GM19328 (cell line): ENCODE measurements at regions not wholly inside any gene's neighbourhood (a gene's known extent, or its start where the extent isn't known, plus 50 kb on each side); places are given as distances from the start of the nearest gene placed in this dataset.

Experiments used
- ATAC-seq: cut with Tn5 transposase; IDR thresholded peaks from one replicate; pipeline ENCODE4 v1.9.1; 2021; ENCODE audit warnings: mild to moderate bottlenecking, moderate library complexity; ENCODE audit not compliant: unreplicated experiment

DNA sequence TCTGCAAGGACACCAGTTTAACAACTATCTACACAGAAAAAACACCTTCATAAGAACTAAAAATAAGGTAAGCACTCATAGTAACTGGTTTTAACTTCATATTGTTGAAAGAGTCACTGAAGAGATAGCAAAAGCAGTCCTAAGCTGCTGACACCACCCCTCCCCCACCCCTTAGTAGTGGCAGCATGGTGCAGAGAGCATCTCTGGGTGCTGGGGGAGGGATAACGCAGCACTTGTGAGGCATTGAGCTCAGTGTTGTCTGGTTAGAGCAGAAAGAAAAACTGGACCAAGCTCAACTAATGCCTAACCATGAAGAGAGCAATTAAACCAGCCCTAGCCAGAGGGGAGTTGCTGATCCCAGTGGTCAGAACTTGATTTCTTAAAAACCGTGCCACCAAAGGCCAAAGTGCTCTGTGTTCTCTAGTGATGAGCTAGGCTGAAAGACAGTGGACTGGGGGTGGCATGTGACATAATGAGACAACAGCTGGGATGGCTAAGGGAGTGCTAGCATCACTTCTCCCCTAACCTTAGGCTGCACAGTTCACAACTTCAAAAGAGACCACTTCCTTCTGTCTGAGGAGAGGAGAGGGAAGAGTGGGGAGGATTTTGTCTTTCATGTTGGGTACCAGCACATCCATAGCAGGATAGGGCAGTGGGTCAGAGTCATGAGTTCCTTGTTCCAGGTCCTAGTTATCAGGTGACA lies 669.3 kb downstream of the PDHA2 start:
- ATAC-seq = no peak

DNA sequence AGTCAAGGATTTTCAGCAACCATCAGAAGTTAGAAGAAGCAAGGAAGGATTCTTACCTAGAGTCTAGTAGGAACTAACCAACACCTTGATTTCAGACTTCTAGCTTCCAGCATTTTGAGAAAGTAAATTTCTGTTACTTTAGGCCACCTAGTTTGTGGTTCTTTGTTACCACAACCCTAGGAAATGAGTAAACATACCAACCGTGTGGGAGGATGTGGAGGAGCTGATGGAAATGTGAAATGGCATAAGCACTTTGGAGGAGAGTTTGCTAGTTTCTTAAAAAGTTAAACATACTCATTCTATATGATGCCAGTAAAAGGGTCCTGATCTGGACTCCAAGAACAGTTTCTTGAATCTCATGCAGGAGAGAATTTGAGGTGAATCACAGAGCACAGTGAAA lies 679.4 kb downstream of the PDHA2 start:
- no peak for ATAC-seq

- ATAC-seq = no peak
These were observed 681.2 kb downstream of the PDHA2 start for GRCh38 chr4:96521046-96521536.

- ATAC-seq = no peak
These were observed 683.7 kb downstream of the PDHA2 start for GRCh38 chr4:96523611-96524010.

- no peak for ATAC-seq
These were observed 684.5 kb downstream of the PDHA2 start for GRCh38 chr4:96524311-96524875.

- no peak for ATAC-seq
These were observed 686.0 kb downstream of the PDHA2 start for GRCh38 chr4:96525898-96526297.

DNA sequence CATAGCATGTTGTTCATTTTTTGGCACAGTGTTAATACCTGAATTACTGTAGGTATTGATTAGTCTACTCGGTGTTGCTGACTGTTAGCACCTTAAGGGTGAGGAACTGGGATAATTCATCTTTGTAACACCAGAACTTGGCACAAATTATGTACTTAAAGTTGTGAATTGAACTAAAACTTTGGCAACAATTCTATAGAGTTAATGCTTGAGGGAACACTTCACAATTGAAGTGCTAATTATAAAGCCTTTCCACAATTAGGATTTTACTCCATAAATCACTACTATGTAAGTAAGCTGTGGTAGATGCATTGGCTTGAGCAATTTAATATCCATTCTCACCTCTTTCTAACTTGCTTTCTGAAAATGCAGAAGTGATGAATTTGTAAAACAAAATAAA lies 686.7 kb downstream of the PDHA2 start:
- ATAC-seq = no peak

- ATAC-seq = no peak
These were observed 691.9 kb downstream of the PDHA2 start for GRCh38 chr4:96531836-96532235.

- ATAC-seq = no peak
These were observed 703.5 kb downstream of the PDHA2 start for GRCh38 chr4:96543346-96543745.

DNA sequence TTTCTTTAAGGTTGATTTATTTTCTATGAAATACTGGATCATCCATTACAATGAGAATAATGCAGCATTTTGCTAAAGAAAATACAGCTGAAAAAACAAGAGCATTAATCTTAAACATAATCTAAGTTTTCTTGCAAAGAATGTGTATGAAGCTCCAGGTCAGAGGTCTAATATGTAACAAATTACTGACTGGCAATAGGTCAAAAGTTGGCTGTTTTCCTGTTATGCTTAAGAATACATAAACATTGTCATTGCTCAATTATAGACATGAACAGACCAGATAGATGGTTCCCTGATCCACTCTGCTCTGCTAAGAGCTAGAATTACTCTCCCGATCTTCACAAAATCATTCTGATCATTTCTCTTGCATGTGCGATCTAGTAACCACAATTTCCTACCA lies 718.6 kb downstream of the PDHA2 start:
- ATAC-seq = no peak

DNA sequence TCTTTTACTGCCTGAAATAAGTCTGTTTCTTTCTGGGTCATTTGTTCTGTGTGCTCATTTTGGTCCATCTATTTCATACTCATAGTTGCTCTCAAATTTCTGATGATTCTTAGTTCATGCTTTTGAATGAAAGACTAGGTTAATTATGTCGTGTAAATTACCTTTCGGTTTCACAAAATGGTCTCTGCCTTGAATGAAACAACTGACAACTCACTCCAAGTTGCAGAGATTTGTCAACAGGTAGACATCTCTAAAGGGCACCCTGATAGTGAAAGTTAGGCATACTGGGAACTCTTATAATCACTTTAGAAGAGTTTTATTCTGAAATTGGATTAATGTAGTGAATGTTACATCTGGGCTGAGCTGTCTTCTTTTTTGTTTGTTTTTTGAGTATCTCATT lies 726.9 kb downstream of the PDHA2 start:
- no peak for ATAC-seq

GRCh38 chr4:96585304-96585703 lies 745.4 kb downstream of the PDHA2 start:
- no peak for ATAC-seq

DNA sequence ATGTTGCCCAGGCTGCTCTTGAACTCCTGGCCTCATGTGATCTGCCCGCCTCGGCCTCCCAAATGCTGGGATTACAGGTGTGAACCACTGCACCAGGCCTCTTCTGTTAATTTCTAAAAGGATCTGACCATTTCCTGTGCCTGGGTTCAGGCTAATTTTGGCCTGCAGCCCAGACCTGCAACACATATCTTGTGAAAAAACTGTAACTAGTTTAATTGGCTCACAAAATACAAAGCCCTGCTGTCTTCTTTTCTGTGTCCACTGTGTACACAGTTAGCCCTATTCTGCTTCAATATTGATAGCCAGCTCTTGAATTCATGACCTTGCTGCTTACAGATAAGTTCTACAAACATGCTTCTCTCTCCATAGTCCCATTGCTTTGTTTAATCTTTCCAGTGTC lies 753.5 kb downstream of the PDHA2 start:
- ATAC-seq = no peak

- no peak for ATAC-seq
These were observed 758.6 kb downstream of the PDHA2 start for GRCh38 chr4:96598465-96598864.

- no peak for ATAC-seq
These were observed 759.9 kb downstream of the PDHA2 start for GRCh38 chr4:96599752-96600151.

DNA sequence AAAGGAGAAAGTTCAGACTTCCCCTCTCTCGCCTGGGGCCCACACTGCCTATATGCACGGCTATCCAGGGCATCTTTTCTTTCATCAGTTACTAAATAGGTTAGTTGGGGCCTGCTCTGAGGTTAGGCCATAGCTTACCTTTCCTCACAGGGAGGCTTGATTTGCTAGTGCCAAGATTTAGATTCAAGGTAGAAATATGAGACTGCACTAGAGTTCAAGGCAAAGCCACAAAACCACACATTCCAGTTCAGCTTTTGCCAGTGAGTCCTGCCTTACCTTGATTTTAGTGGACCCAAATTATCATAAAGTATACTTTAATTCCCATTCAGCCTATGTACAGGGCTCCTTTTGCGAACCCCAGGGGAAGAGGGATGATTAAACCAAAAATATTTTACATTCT lies 762.8 kb downstream of the PDHA2 start:
- ATAC-seq = no peak

GRCh38 chr4:96603641-96604040 lies 763.7 kb downstream of the PDHA2 start:
- ATAC-seq = no peak

DNA sequence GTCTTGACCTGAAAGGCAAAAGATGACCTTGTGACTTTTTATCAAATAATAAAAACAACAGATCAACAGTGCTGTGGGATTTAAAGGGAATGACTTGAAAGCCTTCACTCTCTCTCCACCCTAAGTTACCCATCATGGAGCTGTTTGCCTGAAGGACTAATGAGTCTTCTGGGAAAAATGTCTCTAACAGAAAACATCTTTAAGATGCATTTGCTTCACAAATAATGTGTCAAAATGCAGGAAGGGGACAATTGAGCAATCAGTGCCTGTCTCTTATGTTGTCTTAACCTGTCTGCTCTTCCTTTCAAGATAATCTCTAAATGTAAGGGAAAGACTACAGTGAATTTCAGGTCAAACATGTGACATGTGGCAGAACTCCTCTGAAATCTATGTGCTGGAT lies 766.6 kb downstream of the PDHA2 start:
- no peak for ATAC-seq

- ATAC-seq = no peak
These were observed 786.1 kb downstream of the PDHA2 start for GRCh38 chr4:96626023-96626422.

DNA sequence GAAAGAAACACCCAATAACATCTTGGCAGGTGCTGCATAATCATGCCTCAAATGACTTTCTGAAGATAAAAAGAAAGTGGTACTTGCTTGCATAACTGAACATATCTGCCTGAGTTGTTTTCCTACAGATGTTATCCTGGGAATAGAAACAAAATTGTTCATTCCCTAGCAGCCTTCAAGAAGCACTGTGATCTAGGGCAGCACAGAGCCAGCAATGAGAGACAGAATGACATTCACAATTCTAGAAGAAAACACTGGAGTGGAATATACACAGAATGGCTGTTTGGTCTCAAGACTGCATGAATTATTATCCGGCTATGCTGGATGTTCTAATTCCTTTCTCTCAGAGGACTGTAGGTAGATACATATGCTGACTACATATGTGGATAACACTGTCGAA lies 790.9 kb downstream of the PDHA2 start:
- no peak for ATAC-seq

DNA sequence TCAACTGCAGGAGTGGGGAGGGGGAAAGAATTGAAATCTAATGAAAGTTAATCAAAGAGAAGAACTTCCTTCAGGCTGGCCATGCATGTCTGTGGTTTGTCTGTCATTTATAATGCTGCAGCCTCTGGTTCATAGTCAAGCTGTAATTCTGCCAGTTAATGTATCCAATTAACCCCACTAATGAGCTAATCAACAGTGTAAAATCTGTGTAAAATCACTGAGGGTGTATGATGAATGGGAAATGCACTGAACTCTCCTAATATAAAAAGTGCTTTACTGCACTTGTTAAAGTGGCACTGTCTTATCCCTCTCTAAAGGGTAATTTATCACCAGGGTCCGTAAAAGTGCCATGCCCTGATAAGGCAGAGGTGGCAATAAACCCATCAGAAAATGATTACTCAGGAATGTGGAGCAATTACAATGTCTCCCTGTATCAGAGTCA lies 798.1 kb downstream of the PDHA2 start:
- ATAC-seq = no peak

DNA sequence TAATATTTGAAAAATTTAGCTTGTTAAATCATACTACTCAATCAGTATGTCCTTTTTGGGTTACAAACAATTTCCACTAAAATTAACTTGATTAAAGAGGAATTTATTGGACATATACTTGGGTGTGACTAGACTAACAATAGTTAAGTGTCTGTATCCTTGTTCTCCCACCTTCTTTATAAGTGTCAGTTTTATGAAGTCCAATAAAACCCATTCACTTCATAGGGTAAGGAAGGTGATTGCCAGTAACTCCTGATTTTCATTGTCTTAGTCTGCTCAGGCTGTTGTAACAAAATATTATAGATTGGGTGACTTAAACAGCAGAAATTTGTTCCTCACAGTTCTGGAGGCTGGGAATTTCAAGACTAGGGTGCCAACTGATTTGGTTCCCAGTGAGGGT lies 800.0 kb downstream of the PDHA2 start:
- ATAC-seq = no peak

DNA sequence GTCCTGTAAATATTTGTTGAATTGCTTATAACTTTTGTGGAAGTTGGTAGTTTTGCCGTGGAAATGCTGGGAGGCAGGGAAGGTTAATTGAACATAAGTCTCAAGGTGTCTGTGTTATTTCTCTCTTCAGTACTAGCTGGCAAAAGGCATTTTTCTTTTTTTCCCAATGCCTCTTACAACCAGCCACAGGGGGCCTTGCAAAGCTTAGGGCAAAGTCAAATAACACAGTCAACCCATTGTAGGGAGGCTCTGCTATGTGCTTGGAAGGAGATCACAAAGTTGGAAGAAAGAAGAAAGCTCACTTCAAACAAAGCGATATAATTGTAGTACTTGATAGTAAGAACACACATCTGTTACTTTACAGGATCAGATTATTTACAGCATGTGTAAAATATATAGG lies 802.6 kb downstream of the PDHA2 start:
- no peak for ATAC-seq
